GM12875 (cell line): ENCODE measurements at regions not wholly inside any gene's neighbourhood (a gene's known extent, or its start where the extent isn't known, plus 50 kb on each side); places are given as distances from the start of the nearest gene placed in this dataset.
"Not testable (repeated sequence)": the region's sequence is repeated elsewhere in the genome, so short reads cannot be mapped to it uniquely, and the experiment has no call there.

Experiments used
- H3K4me3 ChIP-seq: one replicate; pipeline ENCODE4 v1.5.1; 2011; ENCODE audit warnings: low read depth, low read length, control low read depth
- TF ChIP-seq, protein P1 (sequence below): IDR thresholded peaks from 2 replicates; pipeline ENCODE4 v1.5.1; 2011; ENCODE audit warnings: low read depth, mild to moderate bottlenecking, control low read depth, inconsistent platforms, low read length, moderate library complexity, borderline replicate concordance; ENCODE audit not compliant: insufficient read depth

DNA sequence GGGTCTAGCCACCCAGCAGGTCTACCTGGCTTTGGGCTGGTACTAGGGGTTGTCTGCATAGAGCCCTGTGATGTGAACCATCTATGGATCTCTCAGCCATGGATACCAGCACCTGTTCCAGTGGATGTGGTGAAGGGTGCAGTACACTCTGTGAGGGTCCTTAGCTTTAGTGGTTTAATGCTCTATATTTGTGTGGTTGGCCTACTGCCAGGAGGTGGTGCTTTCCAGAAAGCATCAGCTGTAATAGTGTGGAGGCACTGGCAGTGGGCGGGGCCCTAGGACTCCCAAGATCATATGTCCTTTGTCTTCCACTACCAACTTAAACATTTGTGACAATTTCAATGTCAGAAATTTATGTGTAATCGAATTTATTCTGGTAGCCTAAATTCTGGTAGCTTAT lies 1065.1 kb downstream of the RPIA start:
- not testable (repeated sequence) for H3K4me3 ChIP-seq

DNA sequence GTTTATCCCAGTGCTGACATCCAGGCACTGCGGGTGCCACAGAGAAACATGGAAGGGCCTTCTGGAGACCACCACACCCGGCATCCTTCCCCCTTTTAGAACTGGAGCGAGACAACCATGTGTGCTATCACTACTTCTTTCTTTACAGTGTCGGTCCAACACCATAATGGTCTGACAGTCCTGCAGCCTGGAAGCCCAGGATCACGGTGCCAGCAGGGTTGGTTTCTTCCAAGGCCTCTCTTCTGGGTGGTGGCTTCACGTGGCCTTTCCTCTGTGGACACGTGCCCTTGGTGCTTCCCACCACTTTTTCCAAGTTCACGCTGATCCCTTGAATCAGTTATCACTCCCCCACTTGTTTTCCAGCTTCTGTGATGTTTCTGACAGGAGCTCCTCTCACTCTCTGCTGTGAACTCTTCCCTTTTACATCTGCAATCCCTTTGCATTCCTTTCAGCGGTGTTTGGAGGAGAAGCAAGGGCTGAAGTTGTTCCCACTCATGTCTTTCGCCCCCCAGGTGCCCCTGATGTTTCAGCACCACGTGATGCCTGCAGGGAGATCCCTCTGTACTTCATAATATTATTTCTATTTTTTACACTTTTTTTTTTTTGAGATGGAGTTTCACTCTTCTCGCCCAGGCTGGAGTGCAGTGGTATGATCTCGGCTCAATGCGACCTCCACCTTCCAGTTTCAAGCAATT lies 1067.0 kb downstream of the RPIA start:
- H3K4me3 ChIP-seq, result not testable (repeated sequence)

DNA sequence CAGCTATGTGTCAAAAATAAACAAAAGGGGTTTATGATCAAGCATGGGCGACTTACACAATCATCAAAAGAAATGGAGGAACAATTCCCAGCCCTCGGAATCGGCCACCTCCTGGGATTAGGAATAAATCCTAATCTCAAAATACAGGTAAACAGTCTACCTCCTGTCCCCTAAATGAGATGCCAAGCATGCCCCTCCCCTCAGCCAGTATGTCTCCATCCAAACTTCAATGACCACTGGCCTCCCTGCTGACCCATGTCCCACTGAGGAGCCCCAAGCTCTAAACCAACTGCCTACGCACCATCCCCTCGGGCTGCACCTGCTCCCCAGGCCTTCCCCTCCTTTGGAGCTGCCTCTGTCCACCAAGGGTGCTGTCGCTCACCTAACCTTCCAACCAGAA lies 1069.3 kb downstream of the RPIA start:
- H3K4me3 ChIP-seq, result not testable (repeated sequence)

DNA sequence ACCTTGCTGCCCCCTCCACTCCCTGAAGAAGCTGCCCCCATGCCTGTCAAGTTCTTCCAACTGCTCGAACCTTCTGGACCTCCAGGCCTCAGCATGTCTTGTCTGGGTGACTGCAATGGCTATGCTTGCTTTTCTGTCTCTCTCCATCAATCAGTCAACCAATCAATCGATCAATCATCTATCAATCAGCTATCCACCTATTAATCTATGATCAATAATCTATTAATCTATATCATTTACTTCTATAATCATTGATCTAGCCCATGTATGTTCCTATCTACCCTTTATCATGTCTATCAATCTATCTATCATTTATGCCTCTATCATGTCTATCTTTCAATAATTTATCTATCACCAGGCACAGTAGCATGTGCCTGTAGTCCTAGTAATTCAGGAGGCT lies 1069.7 kb downstream of the RPIA start:
- not testable (repeated sequence) for H3K4me3 ChIP-seq

DNA sequence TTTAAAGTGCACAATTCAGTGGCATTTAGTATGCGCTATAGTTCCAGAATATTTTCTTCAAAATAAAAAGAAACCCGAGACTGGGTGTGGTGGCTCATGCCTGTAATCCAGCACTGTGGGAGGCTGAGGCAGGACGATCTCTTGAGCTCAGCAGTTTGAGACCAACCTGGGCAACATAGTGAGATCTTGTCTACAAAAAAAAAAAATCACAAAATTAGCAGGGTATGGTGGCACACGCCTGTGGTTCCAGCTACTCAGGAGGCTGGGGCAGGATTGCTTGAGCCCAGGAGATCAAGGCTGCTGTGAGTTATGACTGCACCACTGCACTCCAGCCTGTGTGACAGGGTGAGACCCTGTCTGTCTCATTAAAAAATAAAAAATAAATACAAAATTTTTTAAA lies 1070.4 kb downstream of the RPIA start:
- not testable (repeated sequence) for H3K4me3 ChIP-seq

DNA sequence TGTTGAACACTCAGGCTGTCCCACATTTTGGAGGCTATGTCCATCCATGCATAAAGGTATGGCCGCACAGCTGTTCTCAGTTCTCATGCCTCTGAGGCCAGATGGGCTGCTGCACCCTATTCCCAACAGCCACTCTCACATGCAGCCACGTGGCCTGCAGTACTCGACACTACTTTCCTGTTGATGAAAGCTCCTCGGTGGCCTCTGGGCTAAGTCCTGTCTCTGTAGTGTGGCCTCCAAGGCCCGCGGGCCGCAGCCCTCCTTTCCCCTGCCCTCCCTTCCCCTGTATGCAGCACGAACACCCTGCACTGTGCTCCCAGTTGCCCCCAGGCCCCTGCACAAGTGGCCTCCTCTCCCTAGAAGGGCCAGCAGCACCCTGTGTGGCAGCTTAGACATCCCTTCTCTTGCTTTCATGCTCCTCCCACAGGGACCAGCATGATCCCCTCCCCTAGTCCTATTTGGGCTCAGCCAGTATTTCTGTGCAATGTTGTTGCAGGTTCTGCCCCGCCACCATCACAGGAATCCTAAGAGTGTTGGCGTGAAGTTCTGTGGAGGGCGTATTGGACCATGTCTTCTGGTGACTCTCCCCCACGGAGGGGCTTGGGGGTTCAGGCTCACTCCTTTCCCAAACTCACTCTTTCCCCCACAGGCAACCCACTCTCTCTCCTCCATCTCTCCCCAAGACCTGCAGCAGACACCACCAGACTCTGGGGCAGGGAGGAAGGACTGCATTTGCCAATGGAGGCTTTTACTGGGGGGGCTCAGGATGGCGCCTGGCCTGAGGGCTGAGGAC lies 1071.2 kb downstream of the RPIA start:
- not testable (repeated sequence) for H3K4me3 ChIP-seq

DNA sequence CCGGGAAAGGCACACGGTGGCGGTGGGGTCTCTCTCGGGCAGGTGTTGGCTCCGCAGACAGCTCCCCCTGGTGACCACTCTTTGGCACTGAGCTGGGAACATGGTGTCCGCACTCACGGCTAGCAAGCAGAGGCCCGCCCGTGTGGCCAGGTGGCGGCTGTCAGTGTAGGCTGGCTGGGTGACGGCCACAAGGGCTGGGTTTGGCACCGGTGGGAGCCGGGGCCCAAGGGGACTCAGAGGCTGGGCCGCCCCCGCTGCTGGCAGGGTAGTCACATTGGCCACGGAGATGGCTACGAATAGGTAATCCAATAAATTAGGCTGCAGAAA lies 1071.7 kb downstream of the RPIA start:
- H3K4me3 ChIP-seq, result no peak overlapping the region
- TF ChIP-seq, protein P1, sequence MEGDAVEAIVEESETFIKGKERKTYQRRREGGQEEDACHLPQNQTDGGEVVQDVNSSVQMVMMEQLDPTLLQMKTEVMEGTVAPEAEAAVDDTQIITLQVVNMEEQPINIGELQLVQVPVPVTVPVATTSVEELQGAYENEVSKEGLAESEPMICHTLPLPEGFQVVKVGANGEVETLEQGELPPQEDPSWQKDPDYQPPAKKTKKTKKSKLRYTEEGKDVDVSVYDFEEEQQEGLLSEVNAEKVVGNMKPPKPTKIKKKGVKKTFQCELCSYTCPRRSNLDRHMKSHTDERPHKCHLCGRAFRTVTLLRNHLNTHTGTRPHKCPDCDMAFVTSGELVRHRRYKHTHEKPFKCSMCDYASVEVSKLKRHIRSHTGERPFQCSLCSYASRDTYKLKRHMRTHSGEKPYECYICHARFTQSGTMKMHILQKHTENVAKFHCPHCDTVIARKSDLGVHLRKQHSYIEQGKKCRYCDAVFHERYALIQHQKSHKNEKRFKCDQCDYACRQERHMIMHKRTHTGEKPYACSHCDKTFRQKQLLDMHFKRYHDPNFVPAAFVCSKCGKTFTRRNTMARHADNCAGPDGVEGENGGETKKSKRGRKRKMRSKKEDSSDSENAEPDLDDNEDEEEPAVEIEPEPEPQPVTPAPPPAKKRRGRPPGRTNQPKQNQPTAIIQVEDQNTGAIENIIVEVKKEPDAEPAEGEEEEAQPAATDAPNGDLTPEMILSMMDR, result 0 out of 2 replicates have a peak, but pooled peaks have one; percentile 11

DNA sequence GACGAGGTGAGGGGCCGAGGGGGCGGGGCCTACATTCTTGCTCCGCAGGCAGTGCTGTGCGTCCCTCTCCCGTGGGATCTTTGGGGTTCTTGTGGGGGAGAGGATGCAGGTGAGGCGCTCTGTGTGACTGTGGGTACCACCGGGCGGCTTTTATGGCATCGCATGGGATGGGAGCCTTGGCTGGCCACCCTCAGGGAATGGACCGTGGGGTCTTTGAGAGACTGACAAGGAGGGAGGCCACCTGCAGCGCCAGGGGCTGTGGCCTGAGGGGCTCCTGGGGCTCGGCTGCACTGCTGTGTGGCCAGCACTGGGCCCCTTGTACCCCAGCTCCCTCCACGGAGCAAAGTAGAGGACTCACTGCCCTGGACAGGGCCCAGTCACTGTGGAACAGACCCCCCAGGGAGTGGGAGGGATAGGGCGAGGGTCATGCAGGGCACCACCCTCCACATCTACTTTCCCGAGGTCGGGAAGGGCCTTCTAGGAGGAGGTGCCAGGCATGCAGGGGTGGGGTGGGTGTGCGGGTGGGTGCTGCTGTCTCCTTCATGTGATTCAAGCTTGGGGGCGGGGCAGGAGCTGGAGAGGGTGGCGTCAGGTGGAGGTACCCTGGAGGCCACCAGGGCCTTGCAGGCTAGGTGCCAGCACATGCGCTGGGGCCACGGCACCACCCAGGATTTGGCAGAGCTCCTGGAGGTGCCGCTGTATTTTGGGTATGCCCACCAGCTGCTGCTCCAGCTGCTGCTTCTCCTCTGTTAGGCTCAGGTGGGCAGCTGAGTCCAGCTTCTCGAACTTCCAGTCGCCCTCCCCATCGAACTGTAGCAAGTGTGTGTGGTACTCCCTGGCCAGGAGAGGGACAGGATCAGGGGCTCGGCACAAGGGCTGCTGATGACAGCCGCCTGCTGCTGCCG lies 1072.4 kb downstream of the RPIA start:
- no peak overlapping the region for H3K4me3 ChIP-seq
- TF ChIP-seq, protein P1, result no peak

DNA sequence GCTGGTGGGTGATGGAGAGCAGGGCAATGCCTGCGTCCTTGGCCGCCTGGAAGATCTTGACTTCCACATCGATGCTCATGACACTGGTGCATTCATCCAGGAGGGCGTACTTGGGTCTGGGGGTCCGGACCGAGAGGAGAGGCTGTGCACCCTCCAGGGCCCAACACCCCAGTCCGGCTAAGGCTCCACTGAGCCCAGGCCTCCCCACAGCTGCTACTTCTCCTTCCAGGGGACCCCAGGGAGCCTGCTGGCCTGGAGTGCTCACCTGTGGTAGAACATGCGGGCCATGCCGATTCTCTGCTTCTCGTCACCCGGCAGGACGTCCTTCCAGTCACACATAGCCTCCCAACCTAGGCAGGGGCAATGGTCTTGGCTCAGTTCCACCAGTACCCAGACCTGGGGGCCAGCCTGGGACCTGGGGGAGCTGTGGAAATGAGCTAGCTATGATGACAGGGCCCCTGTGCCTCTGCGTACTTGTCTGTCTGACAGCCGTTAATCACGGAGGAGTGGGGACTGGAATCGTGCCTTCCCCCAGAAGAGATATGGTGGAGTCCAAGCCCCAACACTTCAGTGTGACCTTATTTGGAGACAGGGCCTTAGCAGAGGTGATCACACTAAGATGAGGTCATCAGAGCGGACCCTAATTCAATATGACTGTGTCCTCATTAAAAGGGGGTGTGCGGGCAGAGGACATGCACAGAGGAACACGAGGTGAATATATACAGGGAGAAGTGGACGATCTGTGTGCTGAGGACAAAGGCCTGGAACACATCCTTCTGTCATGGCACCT lies 1073.3 kb downstream of the RPIA start:
- not testable (repeated sequence) for H3K4me3 ChIP-seq

DNA sequence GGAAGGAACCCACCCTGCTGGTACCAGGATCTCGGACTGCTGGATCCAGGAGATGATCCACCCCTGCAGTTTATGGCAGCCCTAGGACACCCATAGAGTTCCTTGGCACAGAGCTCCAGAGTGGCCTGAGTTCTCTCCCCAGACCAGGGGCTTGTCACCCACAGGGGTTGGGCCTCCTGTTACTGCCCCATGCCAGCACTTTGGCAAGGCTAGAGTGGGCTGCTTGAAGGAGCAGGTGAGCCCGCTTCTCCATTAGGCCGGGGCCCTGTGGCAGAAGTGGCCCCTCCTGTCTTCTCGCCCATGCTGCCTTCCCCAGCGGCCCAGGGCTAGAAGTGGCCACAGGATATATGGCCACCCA lies 1073.9 kb downstream of the RPIA start:
- H3K4me3 ChIP-seq, result not testable (repeated sequence)

DNA sequence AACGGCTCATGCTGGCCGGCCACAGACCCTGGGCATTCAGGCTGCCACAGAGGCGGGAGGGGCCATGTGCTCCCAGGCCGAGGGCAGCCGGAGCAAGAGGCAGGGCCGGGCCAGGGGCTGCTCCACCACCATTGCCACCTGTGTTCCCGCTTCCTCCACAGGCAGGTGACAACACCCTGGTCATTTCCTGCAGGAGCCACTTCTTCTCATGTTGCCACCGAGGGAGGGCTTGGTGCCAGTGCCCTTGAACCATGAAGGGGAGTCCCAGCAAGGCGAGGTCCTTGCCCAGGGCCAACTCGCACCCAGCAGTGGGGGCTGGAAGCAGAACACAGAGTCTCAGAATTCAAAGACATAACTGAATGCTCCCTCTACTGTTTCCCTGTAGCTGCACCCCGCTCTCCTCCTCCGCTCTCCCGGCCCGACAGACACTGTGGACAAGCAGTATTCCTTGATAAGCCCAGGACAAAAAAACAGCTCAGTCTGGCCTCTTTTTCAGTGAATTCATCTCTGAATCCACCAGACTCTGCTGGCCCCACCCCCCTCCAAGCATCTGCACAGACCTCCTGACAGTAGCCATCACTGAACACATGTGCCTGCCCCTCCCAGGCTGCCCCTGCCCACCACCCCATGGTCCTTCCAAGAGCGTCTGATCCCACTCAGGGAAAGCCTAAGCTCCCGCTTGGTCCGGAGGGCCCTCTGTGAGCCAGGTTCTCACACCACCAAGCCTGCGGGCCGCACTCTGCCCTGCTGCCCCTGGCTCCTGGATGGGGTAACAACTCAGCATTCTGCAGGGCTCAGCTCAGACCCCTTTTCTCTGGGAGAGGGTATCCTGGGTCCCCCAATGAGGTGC lies 1074.9 kb downstream of the RPIA start:
- H3K4me3 ChIP-seq, result not testable (repeated sequence)

DNA sequence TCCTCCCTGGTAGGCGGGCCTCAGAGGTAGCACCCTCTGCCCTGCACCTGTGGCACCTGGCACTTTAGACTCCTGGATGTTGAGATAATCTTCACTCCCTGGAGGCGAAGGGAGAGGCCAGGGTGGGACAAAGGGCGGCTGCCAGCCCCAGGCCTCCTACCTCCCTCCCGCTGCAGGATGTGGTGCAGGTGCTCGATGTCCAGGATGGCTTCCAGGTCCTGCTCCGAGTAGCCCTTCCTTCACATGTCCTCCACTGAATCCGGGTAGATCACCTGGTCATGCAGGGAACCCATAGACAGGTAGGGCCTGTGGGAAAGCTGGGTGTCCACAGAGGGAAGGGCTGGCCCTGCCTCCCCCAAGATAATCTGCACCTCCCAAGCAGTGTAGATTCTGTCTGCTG lies 1075.6 kb downstream of the RPIA start:
- H3K4me3 ChIP-seq, result not testable (repeated sequence)
